ENCODE measurements at regions not wholly inside any gene's neighbourhood (a gene's known extent, or its start where the extent isn't known, plus 50 kb on each side); places are given as distances from the start of the nearest gene placed in this dataset.
A peak's percentile ranks its signal among the peaks of the same experiment; 100 is the strongest.
"Not testable (repeated sequence)": the region's sequence is repeated elsewhere in the genome, so short reads cannot be mapped to it uniquely, and the experiment has no call there.

DNA sequence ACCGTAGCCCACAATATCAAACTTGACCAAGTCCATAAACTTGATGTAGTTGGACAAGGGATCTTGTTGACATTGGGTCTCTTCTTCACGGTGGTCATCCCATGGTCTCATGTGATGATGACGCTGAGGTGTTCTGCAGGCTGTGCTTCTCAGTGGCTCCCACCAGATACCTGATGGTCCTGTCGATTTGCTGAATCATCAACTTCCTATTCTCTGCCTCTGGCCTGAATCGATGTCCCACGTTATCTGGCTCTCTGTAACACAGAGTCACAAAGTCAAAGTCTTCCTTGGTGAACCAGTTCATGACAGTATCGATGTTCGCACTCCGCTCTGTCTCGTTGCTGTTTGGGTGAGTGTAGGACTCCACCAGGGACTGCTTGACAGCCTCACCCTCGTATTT lies 217.2 kb upstream of the FRG2C start:
- not testable (repeated sequence) for DNase-seq (ENCODE audit: low spot score)

DNA sequence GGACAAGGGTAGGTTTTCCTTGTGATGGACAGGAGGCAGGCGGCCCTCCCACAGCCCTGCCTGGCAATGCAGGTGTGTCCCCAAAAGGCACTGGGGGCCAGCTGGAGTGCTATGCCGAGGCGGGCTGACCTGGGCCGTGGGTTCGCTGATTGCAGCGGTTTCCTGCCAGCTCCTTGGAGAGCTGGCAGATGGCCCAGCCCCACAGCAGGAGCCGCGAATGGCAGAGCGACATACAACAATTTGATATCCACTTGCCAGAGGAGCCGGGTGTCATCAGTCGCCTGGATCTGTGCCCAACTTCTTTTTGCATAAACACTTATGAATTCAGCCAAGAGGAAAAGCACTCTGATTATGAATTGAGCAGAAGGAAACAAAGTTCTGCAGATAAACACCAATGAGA lies 210.8 kb upstream of the FRG2C start:
- DNase-seq (ENCODE audit: low spot score), result peak; percentile 11

- DNase-seq (ENCODE audit: low spot score), result not testable (repeated sequence)
Measured at GRCh38 chr3:75453839-75454238, 210.3 kb upstream of the FRG2C start.

DNA sequence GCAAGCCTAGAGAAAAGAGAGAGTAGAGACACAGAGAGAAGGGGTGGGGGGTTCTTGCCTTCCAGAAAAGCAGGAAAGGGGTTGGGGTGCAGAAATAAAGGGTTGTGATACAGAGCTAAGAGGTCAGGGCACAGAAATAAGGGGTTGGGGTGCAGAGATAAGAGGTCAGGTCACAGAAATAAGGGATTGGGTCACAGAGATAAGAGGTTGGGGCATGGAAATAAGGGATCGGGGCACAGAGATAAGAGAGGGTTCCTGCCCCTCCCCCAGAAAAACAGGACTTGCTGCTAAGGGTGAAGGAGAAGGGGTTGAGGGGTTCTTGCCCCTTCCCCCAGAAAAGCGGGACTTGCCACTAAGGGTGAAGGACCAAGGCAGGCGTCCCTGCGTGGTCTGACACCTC lies 189.6 kb upstream of the FRG2C start:
- DNase-seq (ENCODE audit: low spot score), result not testable (repeated sequence)

- DNase-seq (ENCODE audit: low spot score), result not testable (repeated sequence)
Measured at GRCh38 chr3:75496600-75496999, 167.5 kb upstream of the FRG2C start.

DNA sequence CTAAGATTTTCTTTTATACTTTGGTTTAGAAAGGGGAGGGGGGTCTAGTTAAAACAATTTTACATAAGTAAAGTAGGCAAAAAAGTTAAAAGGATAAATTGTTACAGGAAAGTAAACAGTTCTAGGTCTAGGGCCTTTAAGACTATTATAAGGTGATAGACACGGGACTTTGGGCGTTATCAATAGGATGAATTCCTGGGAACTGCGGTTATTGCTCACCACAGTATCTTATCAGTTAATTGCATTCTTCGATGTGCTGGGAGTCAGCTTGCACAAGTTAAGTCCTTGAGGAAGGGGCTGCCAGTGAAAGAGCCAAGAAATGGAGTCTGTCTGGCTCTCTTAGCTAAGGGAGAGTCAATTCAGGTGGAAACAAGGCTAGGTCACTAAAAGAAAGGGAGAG lies 163.8 kb upstream of the FRG2C start:
- not testable (repeated sequence) for DNase-seq (ENCODE audit: low spot score)

GRCh38 chr3:75502171-75502570 lies 162.0 kb upstream of the FRG2C start:
- DNase-seq (ENCODE audit: low spot score), result not testable (repeated sequence)

GRCh38 chr3:75502769-75503756 lies 161.1 kb upstream of the FRG2C start:
- peak; percentile 12 for DNase-seq (ENCODE audit: low spot score)

DNA sequence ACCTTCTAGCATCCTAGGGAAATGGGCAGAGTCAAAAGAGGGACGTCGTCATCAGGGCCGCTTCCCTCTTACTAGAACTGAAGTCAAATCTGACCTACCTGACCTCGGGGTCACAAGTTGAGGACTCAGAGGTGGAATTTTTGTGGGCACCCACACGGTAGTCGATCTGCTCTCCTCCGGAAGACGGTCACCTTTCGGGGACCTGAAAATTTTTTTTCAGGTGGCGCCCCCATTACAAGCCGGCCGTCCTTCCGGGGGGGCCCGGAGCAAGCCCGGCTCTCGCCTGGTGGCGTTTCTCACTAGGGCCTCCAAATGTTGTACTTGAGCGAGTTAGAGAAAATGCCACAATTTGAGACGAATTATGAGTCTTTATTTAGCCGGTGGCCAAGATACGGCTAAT lies 157.5 kb upstream of the FRG2C start:
- DNase-seq (ENCODE audit: low spot score), result no peak

DNA sequence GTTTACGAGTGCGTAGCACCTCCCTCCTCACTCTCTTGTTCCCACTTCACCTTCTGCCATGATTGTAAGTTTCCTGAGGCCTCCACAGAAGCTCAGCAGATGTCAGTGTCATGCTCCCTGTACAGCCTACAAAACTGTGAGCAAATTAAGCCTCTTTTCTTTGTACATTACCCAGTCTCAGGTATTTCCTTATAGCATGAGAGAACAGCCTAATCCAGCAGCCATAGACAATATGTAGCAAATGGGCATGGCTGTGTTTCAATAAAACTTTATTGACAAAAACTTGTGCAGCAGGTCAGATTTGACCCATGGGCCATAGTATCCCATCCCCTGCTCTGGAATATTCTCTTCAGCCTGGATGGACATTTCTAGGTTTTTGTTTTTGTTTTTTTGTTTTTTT lies 156.2 kb upstream of the FRG2C start:
- not testable (repeated sequence) for DNase-seq (ENCODE audit: low spot score)

GRCh38 chr3:75527657-75528056 lies 136.5 kb upstream of the FRG2C start:
- DNase-seq (ENCODE audit: low spot score), result not testable (repeated sequence)

DNA sequence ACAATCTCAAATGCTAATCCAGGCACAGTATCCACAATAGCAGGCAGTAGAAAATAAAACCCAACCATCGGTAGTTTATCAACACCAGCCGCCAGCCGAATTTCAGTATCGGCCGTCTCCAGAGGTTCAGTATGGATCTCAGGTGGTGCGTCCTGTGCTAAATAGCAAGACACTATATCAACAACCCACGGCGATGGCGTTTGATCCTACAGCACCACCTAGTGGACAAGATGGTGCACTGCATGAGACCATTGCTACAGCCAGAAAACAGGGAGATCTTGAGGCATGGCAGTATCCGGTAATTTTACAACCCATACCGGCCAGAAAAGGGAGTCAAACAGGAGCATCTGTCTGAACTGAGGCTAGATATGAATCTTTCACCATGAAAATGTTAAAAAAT lies 112.0 kb upstream of the FRG2C start:
- DNase-seq (ENCODE audit: low spot score), result peak; percentile 9

DNA sequence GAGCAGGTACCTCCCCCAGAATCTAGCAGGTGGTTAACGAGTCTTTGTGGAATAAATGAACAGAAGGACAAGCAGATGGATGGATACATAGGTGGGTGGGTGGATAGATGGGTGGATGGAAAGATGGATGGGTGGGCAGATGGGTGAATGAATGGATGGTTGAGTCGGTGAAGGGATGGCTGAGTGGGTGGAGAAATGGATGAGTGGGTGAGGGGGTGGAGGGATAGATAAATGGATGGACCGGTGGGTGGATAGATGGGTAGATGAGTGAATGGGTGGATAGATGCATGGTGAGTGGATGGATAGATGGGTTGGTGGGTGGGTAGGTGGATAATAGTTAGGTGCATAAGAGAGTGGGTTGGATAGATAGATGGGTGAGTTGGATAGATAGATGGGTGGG lies 99.7 kb upstream of the FRG2C start:
- DNase-seq (ENCODE audit: low spot score), result not testable (repeated sequence)

DNA sequence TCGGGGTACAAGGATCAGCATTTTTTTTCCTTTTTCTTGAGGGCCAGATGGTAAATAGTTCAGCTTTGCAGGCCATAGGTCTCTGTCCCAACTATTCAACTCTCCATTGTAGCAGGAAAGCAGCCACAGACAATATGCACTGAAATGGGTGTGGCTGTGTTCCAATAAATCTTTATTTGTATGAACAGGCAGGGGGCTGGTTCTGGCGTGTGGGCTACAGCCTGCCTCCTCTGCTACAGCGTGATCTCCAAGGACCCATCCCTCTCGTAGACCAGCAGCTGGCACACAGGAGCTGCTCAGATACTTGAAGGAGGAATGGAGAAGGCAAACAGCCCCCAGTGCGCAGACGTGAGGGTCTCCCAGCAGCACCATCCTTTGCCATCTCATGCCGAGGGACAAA lies 91.8 kb upstream of the FRG2C start:
- DNase-seq (ENCODE audit: low spot score), result not testable (repeated sequence)

- not testable (repeated sequence) for DNase-seq (ENCODE audit: low spot score)
Measured at GRCh38 chr3:75579091-75579490, 85.0 kb upstream of the FRG2C start.

GRCh38 chr3:75579536-75579935 lies 84.6 kb upstream of the FRG2C start:
- DNase-seq (ENCODE audit: low spot score), result not testable (repeated sequence)

- DNase-seq (ENCODE audit: low spot score), result peak; percentile 63
Measured at GRCh38 chr3:75579981-75580782, 83.9 kb upstream of the FRG2C start.

DNA sequence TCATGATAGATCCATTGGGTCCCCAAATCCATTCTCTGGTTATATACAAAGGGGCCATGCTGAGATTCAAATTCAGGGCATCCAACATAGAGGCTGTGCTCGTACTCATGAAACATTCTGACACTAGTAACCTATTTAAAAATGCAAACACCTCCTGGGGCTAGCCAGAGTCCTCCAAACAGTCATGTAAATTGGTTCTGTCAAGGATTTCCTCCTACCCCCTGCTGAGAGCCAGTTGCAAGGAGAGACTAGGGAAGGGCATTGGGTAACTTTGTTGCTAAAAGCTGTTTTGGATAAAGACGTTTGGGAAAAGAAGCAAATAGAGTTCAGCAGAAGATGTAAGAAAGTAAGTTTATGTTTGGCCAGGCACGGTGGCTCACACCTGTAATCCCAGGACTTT lies 81.6 kb upstream of the FRG2C start:
- not testable (repeated sequence) for DNase-seq (ENCODE audit: low spot score)

GRCh38 chr3:75583116-75583515 lies 81.0 kb upstream of the FRG2C start:
- DNase-seq (ENCODE audit: low spot score), result not testable (repeated sequence)

GRCh38 chr3:75587695-75588094 lies 76.4 kb upstream of the FRG2C start:
- not testable (repeated sequence) for DNase-seq (ENCODE audit: low spot score)

DNA sequence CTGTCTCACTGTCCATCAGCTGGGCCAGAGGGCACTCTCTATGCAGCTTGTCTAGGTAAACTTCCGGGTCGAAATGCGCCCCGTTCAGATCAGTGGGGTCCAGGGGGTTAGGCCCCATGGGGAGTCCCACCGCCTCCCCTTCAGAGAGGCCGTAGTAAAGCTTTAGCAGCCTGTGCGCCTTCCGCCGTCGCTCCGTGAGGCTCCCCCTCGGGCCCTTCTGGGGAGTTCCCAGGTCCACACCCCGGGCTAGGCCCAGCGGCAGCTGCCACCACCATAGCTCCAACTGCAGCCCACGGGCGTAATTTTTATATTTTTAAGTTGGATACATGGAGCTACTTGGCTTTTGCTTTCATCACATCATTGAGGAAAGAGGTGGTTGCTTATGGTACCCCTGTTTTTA lies 73.7 kb upstream of the FRG2C start:
- DNase-seq (ENCODE audit: low spot score), result not testable (repeated sequence)

GRCh38 chr3:75604286-75604934 lies 59.7 kb upstream of the FRG2C start:
- DNase-seq (ENCODE audit: low spot score), result not testable (repeated sequence)
